Suprapubic skin (tissue), 4 donors: ENCODE measurements at regions not wholly inside any gene's neighbourhood (a gene's known extent, or its start where the extent isn't known, plus 50 kb on each side); places are given as distances from the start of the nearest gene placed in this dataset.

ENCODE experiments used
- DNase-seq, 2 donors: peaks; one replicate each; pipeline ENCODE4 v3.0.0-alpha.2; 2019; ENCODE audit warnings: low spot score in 2 of 2
- H3K27ac ChIP-seq: fragments of 200-600 bp; sonication (generic); one replicate; pipeline ENCODE4 v1.5.1; 2019
- H3K27me3 ChIP-seq: fragments of 200-600 bp; sonication (generic); one replicate; pipeline ENCODE4 v1.5.1; 2019
- H3K36me3 ChIP-seq: fragments of 200-600 bp; sonication (generic); one replicate; pipeline ENCODE4 v1.5.1; 2019
- H3K4me1 ChIP-seq: fragments of 200-600 bp; sonication (generic); one replicate; pipeline ENCODE4 v1.5.1; 2019
- H3K4me3 ChIP-seq: fragments of 200-600 bp; sonication (generic); one replicate; pipeline ENCODE4 v1.5.1; 2019; ENCODE audit warnings: mild to moderate bottlenecking
- H3K9me3 ChIP-seq: fragments of 200-600 bp; sonication (generic); one replicate; pipeline ENCODE4 v1.5.1; 2019
- CTCF ChIP-seq, 2 donors: fragments of 200-600 bp in 1 of 2; fragments of 450-650 bp in 1 of 2; sonication (generic) in 1 of 2; IDR thresholded peaks; one replicate each; pipeline ENCODE4 v1.5.1; 2016 to 2019; ENCODE audit warnings: antibody characterized with exemption in 2 of 2, mild to moderate bottlenecking in 1 of 2, moderate library complexity in 1 of 2
- EP300 ChIP-seq: sonication (generic); formaldehyde crosslinking; IDR thresholded peaks from one replicate; pipeline ENCODE4 v1.6.1; 2017; ENCODE audit warnings: antibody characterized with exemption
- POLR2A ChIP-seq, 2 donors: fragments of 450-650 bp; IDR thresholded peaks; one replicate each; pipeline ENCODE4 v1.6.1; 2017; ENCODE audit warnings: antibody characterized with exemption in 2 of 2, mild to moderate bottlenecking in 2 of 2, moderate library complexity in 2 of 2
- POLR2AphosphoS5 ChIP-seq, 3 donors: sonication (generic); formaldehyde crosslinking; IDR thresholded peaks; one replicate each; pipeline ENCODE4 v1.6.1; 2017; ENCODE audit warnings: antibody characterized with exemption in 3 of 3
- WGBS: methylation state at CpG from one replicate; pipeline ENCODE4 v1.1.5; 2018; 5-methylcytosine and 5-hydroxymethylcytosine counted together

DNA sequence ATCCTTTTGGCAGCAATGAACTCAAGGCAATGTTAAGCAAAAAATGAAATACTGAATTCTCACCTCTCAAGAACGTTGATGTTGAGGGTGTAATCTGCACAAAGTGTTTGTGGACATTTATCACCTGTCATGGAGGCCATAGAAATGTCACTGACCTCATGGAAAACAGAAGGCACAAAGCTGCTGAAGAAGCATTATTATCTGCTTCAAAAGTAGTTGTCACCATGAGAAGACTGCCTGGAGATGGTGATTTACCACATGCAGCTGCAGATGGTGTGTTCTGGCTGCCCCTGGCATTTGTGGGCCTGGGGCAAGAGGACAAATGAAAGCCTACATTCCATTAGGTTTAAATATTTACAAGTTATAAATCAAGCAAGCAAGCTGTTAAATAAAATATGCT, 116.8 kb upstream of the RPS6KA3 start:
- H3K4me1 ChIP-seq = no peaks in the 10 kb centered on the region
- H3K9me3 ChIP-seq = no peaks in the 10 kb centered on the region
- TF ChIP-seq CTCF (IDR thresholded peaks at IDR 0.05) = no peak
- TF ChIP-seq POLR2AphosphoS5 (IDR thresholded peaks at IDR 0.05) = no peak
- no peak for TF ChIP-seq POLR2A (IDR thresholded peaks at IDR 0.05)
- no peak for TF ChIP-seq EP300
- H3K36me3 ChIP-seq = no peaks in the 10 kb centered on the region
- no peaks in the 10 kb centered on the region for H3K27me3 ChIP-seq
- no peak for DNase-seq
- no peak overlapping the region for H3K4me3 ChIP-seq
- H3K27ac ChIP-seq = no peak overlapping the region
- WGBS = 16% methylated on average over 1 of the region's 1 CpG

- WGBS = 24% methylated on average over 3 of the region's 3 CpGs
- no peak overlapping the region for H3K27ac ChIP-seq
- H3K4me3 ChIP-seq = no peak overlapping the region
- H3K36me3 ChIP-seq = no peaks in the 10 kb centered on the region
- no peak for TF ChIP-seq POLR2A (IDR thresholded peaks at IDR 0.05)
- no peak for TF ChIP-seq EP300
- TF ChIP-seq CTCF (IDR thresholded peaks at IDR 0.05) = no peak
- TF ChIP-seq POLR2AphosphoS5 (IDR thresholded peaks at IDR 0.05) = no peak
- H3K27me3 ChIP-seq = no peaks in the 10 kb centered on the region
- no peaks in the 10 kb centered on the region for H3K9me3 ChIP-seq
- no peaks in the 10 kb centered on the region for H3K4me1 ChIP-seq
- DNase-seq = no peak
These were observed 116.0 kb upstream of the RPS6KA3 start for GRCh38 chrX:20382518-20383297.

DNA sequence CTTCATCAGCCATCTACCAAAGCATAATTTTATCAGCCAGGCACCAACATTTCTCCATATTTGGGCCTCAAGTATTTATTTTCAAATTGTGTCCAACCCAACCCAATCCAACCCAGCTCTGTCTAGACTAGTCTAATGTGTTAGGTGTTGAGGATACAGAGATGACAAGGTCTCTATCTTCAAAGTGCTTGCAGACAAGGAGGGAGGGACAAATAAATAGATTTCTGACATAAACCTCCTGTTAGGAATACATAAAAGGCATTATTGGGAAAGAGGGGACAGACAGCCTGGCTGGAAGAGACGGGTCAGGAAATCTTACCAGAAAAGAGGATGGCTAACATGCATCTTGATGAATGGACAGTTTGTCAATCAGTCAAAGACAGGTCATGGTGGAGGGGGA, 115.4 kb upstream of the RPS6KA3 start:
- H3K9me3 ChIP-seq = no peaks in the 10 kb centered on the region
- no peaks in the 10 kb centered on the region for H3K4me1 ChIP-seq
- TF ChIP-seq CTCF (IDR thresholded peaks at IDR 0.05) = no peak
- no peak for TF ChIP-seq EP300
- TF ChIP-seq POLR2A (IDR thresholded peaks at IDR 0.05) = no peak
- TF ChIP-seq POLR2AphosphoS5 (IDR thresholded peaks at IDR 0.05) = no peak
- no peaks in the 10 kb centered on the region for H3K36me3 ChIP-seq
- DNase-seq = no peak
- H3K27ac ChIP-seq = no peak overlapping the region
- no peaks in the 10 kb centered on the region for H3K27me3 ChIP-seq
- no peak overlapping the region for H3K4me3 ChIP-seq
- 54% methylated on average over 1 of the region's 1 CpG for WGBS

- H3K9me3 ChIP-seq = no peaks in the 10 kb centered on the region
- no peaks in the 10 kb centered on the region for H3K27me3 ChIP-seq
- 35% methylated on average over 3 of the region's 3 CpGs for WGBS
- H3K36me3 ChIP-seq = no peaks in the 10 kb centered on the region
- H3K4me3 ChIP-seq = no peak overlapping the region
- peaks cover 3% of the 10 kb centered on the region for H3K4me1 ChIP-seq
- no peak for TF ChIP-seq EP300
- no peak for TF ChIP-seq CTCF (IDR thresholded peaks at IDR 0.05)
- TF ChIP-seq POLR2A (IDR thresholded peaks at IDR 0.05) = no peak
- no peak for TF ChIP-seq POLR2AphosphoS5 (IDR thresholded peaks at IDR 0.05)
- no peak for DNase-seq
- no peak overlapping the region for H3K27ac ChIP-seq
These were observed 111.7 kb upstream of the RPS6KA3 start for GRCh38 chrX:20378233-20378920.

- no peaks in the 10 kb centered on the region for H3K9me3 ChIP-seq
- 40% methylated on average over 4 of the region's 4 CpGs for WGBS
- H3K27ac ChIP-seq = no peak overlapping the region
- no peak for TF ChIP-seq POLR2AphosphoS5 (IDR thresholded peaks at IDR 0.05)
- no peak for TF ChIP-seq CTCF (IDR thresholded peaks at IDR 0.05)
- TF ChIP-seq POLR2A (IDR thresholded peaks at IDR 0.05) = no peak
- no peak for TF ChIP-seq EP300
- no peak overlapping the region for H3K4me3 ChIP-seq
- H3K36me3 ChIP-seq = no peaks in the 10 kb centered on the region
- peaks cover 3% of the 10 kb centered on the region for H3K4me1 ChIP-seq
- DNase-seq = no peak
- no peaks in the 10 kb centered on the region for H3K27me3 ChIP-seq
These were observed 108.3 kb upstream of the RPS6KA3 start for GRCh38 chrX:20374900-20375438.
